ENCODE measurements at regions not wholly inside any gene's neighbourhood (a gene's known extent, or its start where the extent isn't known, plus 50 kb on each side); places are given as distances from the start of the nearest gene placed in this dataset.

DNA sequence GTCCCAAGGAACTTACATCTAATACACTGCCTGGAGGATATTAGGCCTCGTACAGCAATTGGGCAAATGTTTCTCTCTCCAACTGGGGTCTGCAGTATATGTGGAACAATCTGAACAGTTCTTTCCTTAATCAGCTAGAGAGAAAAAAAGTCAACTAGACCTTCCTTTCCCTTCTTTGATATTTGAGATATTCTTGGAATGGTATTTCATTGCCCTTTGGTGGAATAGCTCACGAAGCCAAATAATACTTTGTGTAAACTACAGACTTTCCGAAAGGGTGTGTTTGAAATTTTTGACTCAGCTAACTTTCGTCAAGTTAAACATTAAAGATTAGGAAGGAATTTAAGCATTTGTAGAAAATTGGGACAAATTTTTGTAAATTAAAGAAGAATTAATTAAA, 425.6 kb downstream of the RWDD3 start:
- TF ChIP-seq POLR2A (IDR thresholded peaks at IDR 0.05) (no peak), CTCF (IDR thresholded peaks at IDR 0.05) (no peak)
